Cardiac fibroblast (primary cell): ENCODE measurements at regions not wholly inside any gene's neighbourhood (a gene's known extent, or its start where the extent isn't known, plus 50 kb on each side); places are given as distances from the start of the nearest gene placed in this dataset.

Experiments used
- DNase-seq, 2 donors: peaks; one replicate each; pipeline versions ENCODE4 v3.0.0 to v3.0.0-alpha.2; 2010; ENCODE audit warnings: low read depth in 2 of 2
- H3K4me3 ChIP-seq, 2 donors: replicated peaks in 1 of 2; 1 replicate in 1 of 2; 2 replicates in 1 of 2; pipeline ENCODE4 v1.5.1; 2011; ENCODE audit warnings: low read depth in 2 of 2, low read length in 2 of 2, mild to moderate bottlenecking in 2 of 2, moderate library complexity in 1 of 2
- TF ChIP-seq, protein P1 (sequence below): IDR thresholded peaks from one replicate; pipeline ENCODE4 v1.5.1; 2011; ENCODE audit warnings: low read depth, mild to moderate bottlenecking, low read length, inconsistent platforms

DNA sequence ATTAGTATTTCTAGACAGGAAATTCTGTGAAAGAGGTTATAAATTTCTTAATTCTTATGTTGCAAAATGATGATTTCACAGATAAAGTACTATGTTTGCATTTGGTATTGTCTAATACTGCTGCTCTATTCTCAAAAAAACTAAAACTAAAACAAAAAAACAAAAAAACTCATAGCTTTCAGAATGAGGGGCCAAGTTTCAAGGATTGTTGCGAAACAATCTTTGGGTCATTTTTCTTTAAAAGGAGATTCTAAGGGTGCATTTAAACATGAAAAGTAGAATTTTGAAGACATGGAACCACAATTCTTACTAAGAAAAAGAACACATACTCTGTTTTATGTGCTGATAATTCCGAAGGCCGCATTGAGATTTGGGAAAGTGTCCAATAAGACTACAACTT is 645.1 kb downstream of the ADGRL2 start:
- TF ChIP-seq, protein P1, sequence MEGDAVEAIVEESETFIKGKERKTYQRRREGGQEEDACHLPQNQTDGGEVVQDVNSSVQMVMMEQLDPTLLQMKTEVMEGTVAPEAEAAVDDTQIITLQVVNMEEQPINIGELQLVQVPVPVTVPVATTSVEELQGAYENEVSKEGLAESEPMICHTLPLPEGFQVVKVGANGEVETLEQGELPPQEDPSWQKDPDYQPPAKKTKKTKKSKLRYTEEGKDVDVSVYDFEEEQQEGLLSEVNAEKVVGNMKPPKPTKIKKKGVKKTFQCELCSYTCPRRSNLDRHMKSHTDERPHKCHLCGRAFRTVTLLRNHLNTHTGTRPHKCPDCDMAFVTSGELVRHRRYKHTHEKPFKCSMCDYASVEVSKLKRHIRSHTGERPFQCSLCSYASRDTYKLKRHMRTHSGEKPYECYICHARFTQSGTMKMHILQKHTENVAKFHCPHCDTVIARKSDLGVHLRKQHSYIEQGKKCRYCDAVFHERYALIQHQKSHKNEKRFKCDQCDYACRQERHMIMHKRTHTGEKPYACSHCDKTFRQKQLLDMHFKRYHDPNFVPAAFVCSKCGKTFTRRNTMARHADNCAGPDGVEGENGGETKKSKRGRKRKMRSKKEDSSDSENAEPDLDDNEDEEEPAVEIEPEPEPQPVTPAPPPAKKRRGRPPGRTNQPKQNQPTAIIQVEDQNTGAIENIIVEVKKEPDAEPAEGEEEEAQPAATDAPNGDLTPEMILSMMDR, result no peak
- peak in 1 of 2 donors; percentile 7 for DNase-seq
- H3K4me3 ChIP-seq, result no peak overlapping the region

DNA sequence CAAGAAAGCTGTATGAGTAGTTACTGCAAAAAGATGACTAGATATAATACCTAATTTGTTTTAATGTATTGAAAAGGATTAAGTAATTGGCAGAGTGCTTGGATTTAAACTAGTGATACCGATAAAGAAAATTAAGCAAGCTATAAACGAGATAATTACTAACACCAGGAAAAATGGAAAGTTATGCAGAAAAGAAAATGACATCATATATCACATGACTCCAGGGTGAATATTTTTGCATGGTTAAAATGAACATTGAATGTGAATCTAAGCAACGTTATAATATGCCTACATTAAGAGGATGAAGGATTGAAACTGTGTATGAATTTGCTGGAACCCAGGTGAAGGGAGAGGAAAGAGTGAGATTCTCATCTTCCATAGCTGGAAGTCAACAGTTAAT is 644.4 kb downstream of the ADGRL2 start:
- DNase-seq, result no peak
- TF ChIP-seq, protein P1, result no peak
- H3K4me3 ChIP-seq, result no peak overlapping the region

DNA sequence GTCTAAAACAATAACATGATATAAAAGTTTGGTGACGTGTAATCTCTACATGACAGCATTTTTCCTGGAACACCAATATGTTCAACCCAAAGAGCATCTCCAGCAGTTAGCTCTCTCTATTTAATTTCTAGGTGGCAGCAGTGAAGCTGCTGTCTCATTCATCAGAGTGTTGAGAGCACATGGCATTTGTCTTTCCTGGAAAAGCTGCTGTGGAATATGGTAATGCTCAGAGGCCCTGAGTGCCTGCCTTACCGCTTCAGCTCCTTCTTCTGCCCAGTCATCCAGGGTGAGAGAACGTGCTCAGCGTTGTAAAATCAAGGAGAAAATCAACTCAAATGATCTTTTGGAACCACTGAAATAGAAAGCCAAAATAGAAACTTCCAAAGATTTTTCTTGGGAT is 640.7 kb downstream of the ADGRL2 start:
- TF ChIP-seq, protein P1, result no peak
- H3K4me3 ChIP-seq, result no peak overlapping the region
- no peak for DNase-seq

DNA sequence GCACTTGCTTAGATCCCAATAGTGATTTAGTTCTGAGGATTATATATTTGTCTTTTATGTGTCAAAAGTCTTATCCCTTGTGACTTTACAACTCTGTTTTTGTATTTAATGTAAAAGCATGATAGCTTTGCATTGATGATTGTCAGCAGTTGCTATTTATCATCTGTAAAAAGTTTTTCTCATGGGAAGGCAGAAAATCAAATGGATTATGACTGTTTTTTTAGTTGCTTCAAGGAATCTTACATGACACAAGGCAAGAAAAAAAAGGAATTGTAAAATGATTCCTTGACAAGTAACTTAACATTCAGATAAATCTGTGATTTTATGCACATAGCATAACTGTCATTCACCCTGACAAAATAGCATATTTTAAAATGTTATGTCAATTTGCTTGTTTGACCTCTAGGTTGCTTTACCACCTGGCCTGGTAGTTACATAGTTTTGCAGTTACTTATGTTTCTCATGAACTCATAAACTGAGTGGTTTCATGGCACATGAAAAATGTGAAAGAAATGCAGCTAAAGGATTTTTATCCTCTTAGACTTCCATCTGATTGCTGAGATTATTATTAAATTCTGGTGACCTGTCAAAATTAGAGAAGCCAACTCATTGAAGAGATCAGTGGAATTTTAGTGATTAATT is 622.6 kb downstream of the ADGRL2 start:
- H3K4me3 ChIP-seq, result no peak overlapping the region
- TF ChIP-seq, protein P1, result no peak
- no peak for DNase-seq

DNA sequence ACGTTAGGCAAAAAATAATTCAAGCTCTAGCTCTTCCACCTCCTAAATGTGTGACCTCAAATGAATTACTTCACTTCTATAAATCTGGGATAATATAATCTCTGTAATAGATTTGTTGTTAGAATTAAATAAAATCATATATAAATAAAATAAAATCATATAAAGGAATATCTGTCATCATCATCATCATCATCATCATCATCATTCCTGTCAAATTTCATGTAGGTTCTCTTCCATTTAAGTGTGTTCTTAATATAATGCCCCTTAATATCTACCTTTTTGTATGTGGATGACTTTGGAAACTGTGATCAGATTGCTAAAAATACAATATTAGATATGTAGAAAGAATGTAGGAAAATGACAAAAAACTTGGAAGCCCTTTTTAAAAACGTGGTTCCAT is 621.0 kb downstream of the ADGRL2 start:
- no peak overlapping the region for H3K4me3 ChIP-seq
- no peak for DNase-seq
- TF ChIP-seq, protein P1, result no peak

DNA sequence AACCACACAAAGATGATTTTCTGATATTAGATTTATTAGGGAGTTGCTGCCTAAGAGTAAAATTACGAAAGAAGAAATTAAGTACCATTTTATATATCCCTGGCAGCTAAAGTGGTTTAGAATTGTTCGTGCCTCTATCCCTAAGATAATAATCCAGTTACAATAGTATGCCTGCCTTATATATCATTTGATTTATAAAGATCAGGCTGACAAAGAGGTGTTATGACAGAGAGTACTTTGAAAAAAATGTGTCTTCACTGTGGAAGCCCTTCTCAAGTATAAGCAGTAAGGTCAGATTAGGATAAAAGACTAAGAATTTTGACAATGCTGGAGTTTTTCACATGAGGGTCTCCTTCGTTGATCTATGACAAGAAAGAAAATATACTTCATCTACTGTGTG is 619.9 kb downstream of the ADGRL2 start:
- TF ChIP-seq, protein P1, result no peak
- H3K4me3 ChIP-seq, result no peak overlapping the region
- no peak for DNase-seq

GRCh38 chr1:82411605-82412004 is 610.9 kb downstream of the ADGRL2 start:
- TF ChIP-seq, protein P1, result no peak
- no peak overlapping the region for H3K4me3 ChIP-seq
- no peak for DNase-seq
